Stomach (tissue), 4 donors: ENCODE measurements at regions not wholly inside any gene's neighbourhood (a gene's known extent, or its start where the extent isn't known, plus 50 kb on each side); places are given as distances from the start of the nearest gene placed in this dataset.

ENCODE experiments used
- POLR2AphosphoS5 ChIP-seq, 3 donors: sonication (generic); formaldehyde crosslinking; IDR thresholded peaks; one replicate each; pipeline ENCODE4 v1.6.1; 2016; ENCODE audit warnings: antibody characterized with exemption in 3 of 3
- TF ChIP-seq, protein P1 (sequence below), 7 experiments: fragments of 450-650 bp in 4 of 7; fragments of 200-600 bp in 3 of 7; sonication (generic) in 3 of 7; IDR thresholded peaks; one replicate each; pipeline ENCODE4 v1.5.1; 2016 to 2019; ENCODE audit warnings: antibody characterized with exemption in 7 of 7, control low read depth in 2 of 7, mild to moderate bottlenecking in 1 of 7

DNA sequence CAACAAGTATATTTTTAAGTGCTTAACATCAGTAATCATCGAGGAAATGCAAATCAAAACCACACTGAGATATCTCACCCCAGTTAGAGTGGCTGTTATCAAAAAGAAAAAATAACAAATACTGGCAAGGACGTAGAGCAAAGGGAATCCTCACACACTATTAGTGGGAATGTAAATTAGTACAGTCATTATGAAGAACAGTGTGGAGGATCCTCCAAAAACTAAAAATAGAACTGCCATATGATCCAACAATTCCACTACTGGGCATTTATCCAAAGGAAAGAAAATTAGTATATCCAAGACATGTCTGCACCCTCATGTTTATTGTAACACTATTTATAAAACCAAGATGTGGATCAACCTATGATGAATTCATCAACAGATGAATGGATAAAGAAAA is 149.0 kb upstream of the PWP1 start:
- TF ChIP-seq, protein P1, sequence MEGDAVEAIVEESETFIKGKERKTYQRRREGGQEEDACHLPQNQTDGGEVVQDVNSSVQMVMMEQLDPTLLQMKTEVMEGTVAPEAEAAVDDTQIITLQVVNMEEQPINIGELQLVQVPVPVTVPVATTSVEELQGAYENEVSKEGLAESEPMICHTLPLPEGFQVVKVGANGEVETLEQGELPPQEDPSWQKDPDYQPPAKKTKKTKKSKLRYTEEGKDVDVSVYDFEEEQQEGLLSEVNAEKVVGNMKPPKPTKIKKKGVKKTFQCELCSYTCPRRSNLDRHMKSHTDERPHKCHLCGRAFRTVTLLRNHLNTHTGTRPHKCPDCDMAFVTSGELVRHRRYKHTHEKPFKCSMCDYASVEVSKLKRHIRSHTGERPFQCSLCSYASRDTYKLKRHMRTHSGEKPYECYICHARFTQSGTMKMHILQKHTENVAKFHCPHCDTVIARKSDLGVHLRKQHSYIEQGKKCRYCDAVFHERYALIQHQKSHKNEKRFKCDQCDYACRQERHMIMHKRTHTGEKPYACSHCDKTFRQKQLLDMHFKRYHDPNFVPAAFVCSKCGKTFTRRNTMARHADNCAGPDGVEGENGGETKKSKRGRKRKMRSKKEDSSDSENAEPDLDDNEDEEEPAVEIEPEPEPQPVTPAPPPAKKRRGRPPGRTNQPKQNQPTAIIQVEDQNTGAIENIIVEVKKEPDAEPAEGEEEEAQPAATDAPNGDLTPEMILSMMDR (IDR thresholded peaks at IDR 0.05), result no peak
- TF ChIP-seq POLR2AphosphoS5 (IDR thresholded peaks at IDR 0.05), result no peak
